ENCODE measurements at regions not wholly inside any gene's neighbourhood (a gene's known extent, or its start where the extent isn't known, plus 50 kb on each side); places are given as distances from the start of the nearest gene placed in this dataset.

- Histone ChIP-seq H3K27me3 (ENCODE audit: control insufficient read depth in 2 of 2, insufficient read depth in 2 of 2, low read length in 2 of 2) (peaks cover 3 to 4% of the 10 kb centered on the region in 2 experiments), H3K36me3 (ENCODE audit: control insufficient read depth in 2 of 2, extremely low read depth in 1 of 2, insufficient read depth in 2 of 2, low read length in 2 of 2) (no peaks in the 10 kb centered on the region), H3K27ac (ENCODE audit: insufficient read depth, low read depth, low read length) (no peak overlapping the region), H3K9me3 (replicated peaks; ENCODE audit: control insufficient read depth, insufficient read depth, low read length) (no peaks in the 10 kb centered on the region), H3K4me3 (replicated peaks in 1 of 3; ENCODE audit: insufficient read depth in 1 of 3, low read depth in 1 of 3, low read length in 3 of 3) (no peak overlapping the region), H3K4me1 (ENCODE audit: control insufficient read depth, extremely low read depth, insufficient read depth, low read length) (peaks cover 21% of the 10 kb centered on the region), H3K4me2 (ENCODE audit: insufficient read depth, low read length) (no peak overlapping the region), H3K9ac (replicated peaks; ENCODE audit: extremely low read depth, insufficient read depth, low read length) (no peak overlapping the region), H3K9me1 (replicated peaks; ENCODE audit: control insufficient read depth, extremely low read depth, insufficient read depth, low read length) (no peaks in the 10 kb centered on the region), H4K20me1 (replicated peaks; ENCODE audit: control insufficient read depth, extremely low read depth, insufficient read depth, low read length) (no peaks in the 10 kb centered on the region), H3K79me2 (ENCODE audit: control insufficient read depth, insufficient read depth, low read length) (no peaks in the 10 kb centered on the region), H2AFZ (ENCODE audit: low read depth, low read length) (no peak overlapping the region)
- TF ChIP-seq CTCF (IDR thresholded peaks at IDR 0.05; ENCODE audit: extremely low read depth in 1 of 2, insufficient read depth in 1 of 2, low read depth in 1 of 2, low read length in 2 of 2) (no peak), JUN (IDR thresholded peaks at IDR 0.05; ENCODE audit: borderline replicate concordance, insufficient read depth, insufficient read length, low read depth) (no peak), GATA2 (IDR thresholded peaks at IDR 0.05; ENCODE audit: insufficient read depth, insufficient read length, low read depth, low read length) (no peak), FOS (IDR thresholded peaks at IDR 0.05; ENCODE audit: borderline replicate concordance, insufficient read depth, low read length) (no peak), MYC (IDR thresholded peaks at IDR 0.05; ENCODE audit: low read depth, low read length) (no peak), POLR2A (IDR thresholded peaks at IDR 0.05; ENCODE audit: low read depth, low read length) (no peak), EZH2 (IDR thresholded peaks at IDR 0.05; ENCODE audit: borderline replicate concordance, low read depth, low read length, severe bottlenecking) (no peak), POLR2AphosphoS5 (IDR thresholded peaks at IDR 0.05; ENCODE audit: insufficient read depth, low read depth, low read length) (no peak)
- TF ChIP-seq, protein P1, sequence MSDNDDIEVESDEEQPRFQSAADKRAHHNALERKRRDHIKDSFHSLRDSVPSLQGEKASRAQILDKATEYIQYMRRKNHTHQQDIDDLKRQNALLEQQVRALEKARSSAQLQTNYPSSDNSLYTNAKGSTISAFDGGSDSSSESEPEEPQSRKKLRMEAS (IDR thresholded peaks at IDR 0.05; ENCODE audit: insufficient read depth, insufficient read length), result no peak
- dilution Hi-C loops (cut with MboI; ENCODE audit: extremely low pct_ligation_motif_present, low sequenced_read_pairs), result no loop called here
- intact Hi-C loops (cut with micrococcal nuclease), result no loop called here
- BruUV-seq (replicated peaks), result no TSS peak
- no peak for DNase-seq (ENCODE audit: low read depth, low spot score)
- ChIA-PET POLR2A (no interaction called here), CTCF (no interaction called here)
- no peak for FAIRE-seq
Observed at GRCh38 chr18:49677081-49677480, 115.2 kb downstream of the LIPG start.
